Heart right ventricle (tissue), 16 donors: ENCODE measurements at regions not wholly inside any gene's neighbourhood (a gene's known extent, or its start where the extent isn't known, plus 50 kb on each side); places are given as distances from the start of the nearest gene placed in this dataset.

Experiments
- ATAC-seq, 8 donors: fragments of 200-7000 bp; cut with Tn5 transposase; one replicate each; pipeline ENCODE4 v1.9.1; 2020; ENCODE audit warnings: mild to moderate bottlenecking in 8 of 8, moderate library complexity in 8 of 8, moderate number of reproducible peaks in 1 of 8
- DNase-seq, 2 donors: peaks; one replicate each; pipeline ENCODE4 v3.0.0-alpha.2; 2020
- H3K27ac ChIP-seq, 10 donors: fragments of 200-600 bp; sonication (generic) in 2 of 10; one replicate each; pipeline versions ENCODE4 v1.5.0 to v1.8.0; 2020 to 2022; ENCODE audit warnings: mild to moderate bottlenecking in 3 of 10
- H3K27me3 ChIP-seq, 7 donors: fragments of 200-600 bp; one replicate each; pipeline ENCODE4 v1.8.0; 2021 to 2022; ENCODE audit warnings: mild to moderate bottlenecking in 2 of 7
- H3K36me3 ChIP-seq, 9 donors: fragments of 200-600 bp; sonication (generic) in 1 of 9; one replicate each; pipeline versions ENCODE4 v1.5.0 to v1.8.0; 2020 to 2022; ENCODE audit warnings: mild to moderate bottlenecking in 2 of 9
- H3K4me1 ChIP-seq, 9 donors: fragments of 200-600 bp; sonication (generic) in 1 of 9; one replicate each; pipeline versions ENCODE4 v1.5.0 to v1.8.0; 2020 to 2022; ENCODE audit warnings: mild to moderate bottlenecking in 4 of 9
- H3K4me3 ChIP-seq, 10 donors: fragments of 200-600 bp; sonication (generic) in 2 of 10; one replicate each; pipeline versions ENCODE4 v1.5.0 to v1.8.0; 2020 to 2022; ENCODE audit warnings: mild to moderate bottlenecking in 7 of 10, moderate library complexity in 2 of 10
- H3K9me3 ChIP-seq, 11 donors: fragments of 200-600 bp in 10 of 11; sonication (generic) in 2 of 11; one replicate each; pipeline versions ENCODE4 v1.5.0 to v1.8.0; 2013 to 2022; ENCODE audit warnings: mild to moderate bottlenecking in 2 of 11, control low read depth in 1 of 11, moderate library complexity in 1 of 11
- CTCF ChIP-seq, 9 donors: fragments of 200-600 bp; sonication (generic) in 2 of 9; IDR thresholded peaks; one replicate each; pipeline versions ENCODE4 v1.5.0 to v1.8.0; 2021 to 2022; ENCODE audit warnings: antibody characterized with exemption in 9 of 9, mild to moderate bottlenecking in 5 of 9, moderate library complexity in 1 of 9
- WGBS, 2 donors: extraction: QIAGEN DNeasy Blood & Tissue Kit; methylation state at CpG; one replicate each; pipeline ENCODE4 v1.1.7; 2013; ENCODE audit warnings: inconsistent platforms in 1 of 2; 5-methylcytosine and 5-hydroxymethylcytosine counted together
- intact Hi-C, 10 donors: fragments of 100-400 bp; cut with DNase I; formaldehyde crosslinking; loops; one replicate each; pipeline versions ENCODE4 v1.11.1 to v1.14.2; 2022
- donor health status: Arrhythmogenic right ventricular cardiomyopathy.
- donor health status: ischemic (EF 13 %, LVEDD 7.1; RV severe dilation, severe dysfunction).
- donor health status: healthy with polysubstance abuse.
- donor health status: DM: no; HTN: yes; CAD: no.
- donor health status: DM: no; HTN: no; CAD: no.
- donor health status: ischemic (EF 25% LVEDD 6.9; RV normal size, moderate dysfunction).
- donor health status: ischemic (EF 25% LVEDD 5.7; RV mildly dilated, moderate dysfunction).
- donor health status: healthy.
- donor health status: DM: yes; HTN: yes; CAD: no.
- donor health status: Ischemic cardiomyopathy.
- donor health status: ischemic (EF 35%, LVEDD 5.7; RV mildly dilated, moderate dysfunction).
- donor health status: nonischemic (EF 11% LVEDD 7.7; RV severe dilation, severe dysfunction).
- donor health status: DM: yes; HTN: yes; CAD: no.
- donor health status: PGD.
- donor health status: ischemic (EF 29% LVEDD 5.4; RV normal size, mild dysfunction).
- donor health status: nonischemic (EF 23%, LVEDD 6.1; RV moderate dilation, normal function).

- Histone ChIP-seq H3K4me3 (no peak overlapping the region), H3K27ac (no peak overlapping the region), H3K9me3 (no peaks in the 10 kb centered on the region), H3K4me1 (no peaks in the 10 kb centered on the region), H3K36me3 (no peaks in the 10 kb centered on the region), H3K27me3 (peaks cover 0 to 69% (median 31%) of the 10 kb centered on the region in 7 donors)
- no peak for DNase-seq
- TF ChIP-seq CTCF (IDR thresholded peaks at IDR 0.05), result no peak
- 82 to 86% methylated on average over 4 of the region's 4 CpGs for WGBS, 2 donors
- intact Hi-C loops, result no loop called here
- no peak for ATAC-seq
These were observed 115.5 kb downstream of the PAPOLA start for GRCh38 chr14:96617635-96618034.

- no peaks in the 10 kb centered on the region for H3K9me3 ChIP-seq
- 86 to 88% methylated on average over 8 of the region's 8 CpGs for WGBS, 2 donors
- H3K4me3 ChIP-seq, result no peak overlapping the region
- H3K27me3 ChIP-seq, result peaks cover 0 to 66% (median 45%) of the 10 kb centered on the region in 7 donors
- TF ChIP-seq CTCF (IDR thresholded peaks at IDR 0.05), result no peak
- no peak overlapping the region for H3K27ac ChIP-seq
- H3K36me3 ChIP-seq, result no peaks in the 10 kb centered on the region
- DNase-seq, result no peak
- intact Hi-C loops, result no loop called here
- no peak for ATAC-seq
- H3K4me1 ChIP-seq, result no peaks in the 10 kb centered on the region
These were observed 120.7 kb downstream of the PAPOLA start for GRCh38 chr14:96622926-96623325.

- Histone ChIP-seq H3K27ac (no peak overlapping the region), H3K9me3 (no peaks in the 10 kb centered on the region), H3K4me1 (no peaks in the 10 kb centered on the region), H3K4me3 (no peak overlapping the region), H3K27me3 (peaks cover 0 to 64% (median 38%) of the 10 kb centered on the region in 7 donors), H3K36me3 (no peaks in the 10 kb centered on the region)
- intact Hi-C loops, result no loop called here
- no peak for TF ChIP-seq CTCF (IDR thresholded peaks at IDR 0.05)
- no peak for ATAC-seq
- WGBS, 2 donors, result 77 to 82% methylated on average over 34 of the region's 34 CpGs
- DNase-seq, result no peak
These were observed 121.7 kb downstream of the PAPOLA start for GRCh38 chr14:96623676-96624484.

GRCh38 chr14:96624661-96625425, 122.7 kb downstream of the PAPOLA start:
- Histone ChIP-seq H3K9me3 (peaks cover 0 to 2% (median 0%) of the 10 kb centered on the region in 11 donors), H3K27ac (no peak overlapping the region), H3K4me3 (no peak overlapping the region), H3K4me1 (no peaks in the 10 kb centered on the region), H3K36me3 (no peaks in the 10 kb centered on the region), H3K27me3 (peaks cover 0 to 64% (median 38%) of the 10 kb centered on the region in 7 donors)
- no peak for TF ChIP-seq CTCF (IDR thresholded peaks at IDR 0.05)
- DNase-seq (no peak), ATAC-seq (no peak)
- 65 to 68% methylated on average over 37 of the region's 37 CpGs for WGBS, 2 donors
- intact Hi-C loops, result no loop called here
